ENCODE measurements at regions not wholly inside any gene's neighbourhood (a gene's known extent, or its start where the extent isn't known, plus 50 kb on each side); places are given as distances from the start of the nearest gene placed in this dataset.

- Histone ChIP-seq H3K4ac (ENCODE audit: low read depth, low read length) (no peak overlapping the region), H3K4me1 (ENCODE audit: control insufficient read depth, insufficient read depth, low read length) (no peaks in the 10 kb centered on the region), H3K27me3 (ENCODE audit: control insufficient read depth, insufficient read depth, low read length) (no peaks in the 10 kb centered on the region), H2AFZ (replicated peaks; ENCODE audit: low read length, poor library complexity) (no peak overlapping the region), H3K9me1 (ENCODE audit: insufficient read depth, low read length) (no peaks in the 10 kb centered on the region), H3K27ac (ENCODE audit: insufficient read depth, low read length) (no peak overlapping the region), H2BK5ac (ENCODE audit: low read depth, low read length, poor library complexity, severe bottlenecking) (no peak overlapping the region), H4K20me1 (ENCODE audit: insufficient read depth, low read length) (no peaks in the 10 kb centered on the region), H3K18ac (ENCODE audit: low read depth, low read length) (no peak overlapping the region), H3K56ac (ENCODE audit: extremely low read depth, insufficient read depth, low read length) (no peak overlapping the region), H3K4me2 (ENCODE audit: low read depth, low read length) (no peak overlapping the region), H4K91ac (ENCODE audit: insufficient read depth, low read depth, low read length) (no peak overlapping the region), H4K8ac (ENCODE audit: low read depth in 2 of 2, low read length in 2 of 2) (no peak overlapping the region), H2AK5ac (ENCODE audit: low read depth, low read length) (no peak overlapping the region), H3K79me1 (ENCODE audit: low read depth in 1 of 2, low read length in 2 of 2) (no peaks in the 10 kb centered on the region), H3K9me3 (ENCODE audit: control insufficient read depth, insufficient read depth, low read length) (peaks cover 17% of the 10 kb centered on the region), H3K23ac (ENCODE audit: low read depth, low read length) (no peak overlapping the region), H2BK120ac (ENCODE audit: low read depth, low read length) (no peak overlapping the region), H3K36me3 (ENCODE audit: control insufficient read depth, insufficient read depth, low read length) (no peaks in the 10 kb centered on the region), H2BK20ac (ENCODE audit: low read depth, low read length) (no peak overlapping the region), H2BK15ac (ENCODE audit: low read depth, low read length) (no peak overlapping the region), H3K4me3 (ENCODE audit: insufficient read depth, low read depth, low read length) (no peak overlapping the region), H3K9ac (ENCODE audit: low read depth, low read length) (no peak overlapping the region), H2AK9ac (replicated peaks; ENCODE audit: low read depth, low read length, poor library complexity) (no peak overlapping the region), H4K5ac (ENCODE audit: low read depth, low read length) (no peak overlapping the region), H3K14ac (replicated peaks; ENCODE audit: low read depth, low read length) (no peak overlapping the region)
- dilution Hi-C loops (cut with HindIII; ENCODE audit: low sequenced_read_pairs, unreplicated experiment): no loop called here
- TF ChIP-seq FOS (IDR thresholded peaks at IDR 0.05; ENCODE audit: low read depth, low read length) (no peak), MAZ (IDR thresholded peaks at IDR 0.05; ENCODE audit: borderline replicate concordance, low read depth, low read length) (no peak), MAFK (IDR thresholded peaks at IDR 0.05; ENCODE audit: low read depth, low read length) (no peak), RFX5 (IDR thresholded peaks at IDR 0.05; ENCODE audit: low read depth, low read length) (no peak), SMC3 (IDR thresholded peaks at IDR 0.05; ENCODE audit: low read depth, low read length) (no peak)
- TF ChIP-seq, protein P1, sequence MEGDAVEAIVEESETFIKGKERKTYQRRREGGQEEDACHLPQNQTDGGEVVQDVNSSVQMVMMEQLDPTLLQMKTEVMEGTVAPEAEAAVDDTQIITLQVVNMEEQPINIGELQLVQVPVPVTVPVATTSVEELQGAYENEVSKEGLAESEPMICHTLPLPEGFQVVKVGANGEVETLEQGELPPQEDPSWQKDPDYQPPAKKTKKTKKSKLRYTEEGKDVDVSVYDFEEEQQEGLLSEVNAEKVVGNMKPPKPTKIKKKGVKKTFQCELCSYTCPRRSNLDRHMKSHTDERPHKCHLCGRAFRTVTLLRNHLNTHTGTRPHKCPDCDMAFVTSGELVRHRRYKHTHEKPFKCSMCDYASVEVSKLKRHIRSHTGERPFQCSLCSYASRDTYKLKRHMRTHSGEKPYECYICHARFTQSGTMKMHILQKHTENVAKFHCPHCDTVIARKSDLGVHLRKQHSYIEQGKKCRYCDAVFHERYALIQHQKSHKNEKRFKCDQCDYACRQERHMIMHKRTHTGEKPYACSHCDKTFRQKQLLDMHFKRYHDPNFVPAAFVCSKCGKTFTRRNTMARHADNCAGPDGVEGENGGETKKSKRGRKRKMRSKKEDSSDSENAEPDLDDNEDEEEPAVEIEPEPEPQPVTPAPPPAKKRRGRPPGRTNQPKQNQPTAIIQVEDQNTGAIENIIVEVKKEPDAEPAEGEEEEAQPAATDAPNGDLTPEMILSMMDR (conservative IDR thresholded peaks at IDR 0.05; ENCODE audit: low read depth, low read length): no peak
- TF ChIP-seq, protein P2, sequence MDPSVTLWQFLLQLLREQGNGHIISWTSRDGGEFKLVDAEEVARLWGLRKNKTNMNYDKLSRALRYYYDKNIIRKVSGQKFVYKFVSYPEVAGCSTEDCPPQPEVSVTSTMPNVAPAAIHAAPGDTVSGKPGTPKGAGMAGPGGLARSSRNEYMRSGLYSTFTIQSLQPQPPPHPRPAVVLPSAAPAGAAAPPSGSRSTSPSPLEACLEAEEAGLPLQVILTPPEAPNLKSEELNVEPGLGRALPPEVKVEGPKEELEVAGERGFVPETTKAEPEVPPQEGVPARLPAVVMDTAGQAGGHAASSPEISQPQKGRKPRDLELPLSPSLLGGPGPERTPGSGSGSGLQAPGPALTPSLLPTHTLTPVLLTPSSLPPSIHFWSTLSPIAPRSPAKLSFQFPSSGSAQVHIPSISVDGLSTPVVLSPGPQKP (IDR thresholded peaks at IDR 0.05; ENCODE audit: borderline replicate concordance, low read depth, low read length): no peak
- ChIA-PET POLR2A (ENCODE audit: unreplicated experiment) (no interaction called here), CTCF (no interaction called here)
- intact Hi-C loops (cut with micrococcal nuclease): no loop called here
- BruUV-seq (replicated peaks): no TSS peak
- no peak for ATAC-seq (ENCODE audit: low read depth)
- WGBS, 2 experiments (ENCODE audit: extremely low coverage in 2 of 2, insufficient read length in 1 of 2): 86% methylated on average over 1 of the region's 5 CpGs; no CpG with 5 or more reads in 1 of the 2 experiments
- DNase-seq: no peak
- in situ Hi-C loops (cut with MboI; ENCODE audit: low sequenced_read_pairs): no loop called here
These were observed 312.7 kb downstream of the RAB28 start for GRCh38 chr4:13171292-13172057.
